Keratinocyte (primary cell): ENCODE measurements at regions not wholly inside any gene's neighbourhood (a gene's known extent, or its start where the extent isn't known, plus 50 kb on each side); places are given as distances from the start of the nearest gene placed in this dataset.
A peak's percentile ranks its signal among the peaks of the same experiment; 100 is the strongest.

Source experiments
- DNase-seq: peaks from one replicate; pipeline ENCODE4 v3.0.0-alpha.2; 2011; ENCODE audit warnings: low read depth, missing footprints, low spot score
- FAIRE-seq: peaks from 2 replicates; lab custom pipeline; 2011; peaks lifted over from hg19 to GRCh38; lab: Jason Lieb, UNC
- H2AFZ ChIP-seq: 2 replicates; pipeline ENCODE4 v1.6.0; 2012; ENCODE audit warnings: low read length, control low read depth, inconsistent platforms; ENCODE audit not compliant: control insufficient read depth
- H3K27ac ChIP-seq: 2 replicates; pipeline ENCODE4 v1.5.1; 2011; ENCODE audit warnings: low read length; ENCODE audit not compliant: control insufficient read depth, insufficient read depth
- H3K27me3 ChIP-seq: 3 replicates; pipeline ENCODE4 v1.6.0; 2011; ENCODE audit warnings: low read length; ENCODE audit not compliant: control insufficient read depth, insufficient read depth; ENCODE audit errors: extremely low read depth
- H3K36me3 ChIP-seq, 2 experiments: 2 replicates in 1 of 2; 3 replicates in 1 of 2; pipeline ENCODE4 v1.5.1; 2011; ENCODE audit warnings: low read length in 2 of 2, mild to moderate bottlenecking in 1 of 2; ENCODE audit not compliant: control insufficient read depth in 2 of 2, insufficient read depth in 2 of 2; ENCODE audit errors: extremely low read depth in 1 of 2
- H3K4me1 ChIP-seq: 3 replicates; pipeline ENCODE4 v1.5.1; 2011; ENCODE audit warnings: low read length; ENCODE audit not compliant: control insufficient read depth, insufficient read depth; ENCODE audit errors: extremely low read depth
- H3K4me2 ChIP-seq: 3 replicates; pipeline ENCODE4 v1.6.0; 2011; ENCODE audit warnings: low read depth, low read length; ENCODE audit not compliant: control insufficient read depth, insufficient read depth; ENCODE audit errors: extremely low read depth
- H3K4me3 ChIP-seq, 3 experiments: fragments of 200-600 bp in 1 of 3; sonication (generic) in 1 of 3; 2 replicates in 2 of 3; 3 replicates in 1 of 3; pipeline ENCODE4 v1.5.1; 2011 to 2016; ENCODE audit warnings: low read length in 3 of 3, mild to moderate bottlenecking in 3 of 3, control low read depth in 2 of 3, inconsistent platforms in 1 of 3, low read depth in 1 of 3, mixed read lengths in 1 of 3, mixed run types in 1 of 3, moderate library complexity in 1 of 3; ENCODE audit not compliant: control insufficient read depth in 2 of 3, insufficient read depth in 2 of 3; ENCODE audit errors: extremely low read depth in 1 of 3
- H3K79me2 ChIP-seq: 2 replicates; pipeline ENCODE4 v1.6.0; 2012; ENCODE audit warnings: low read length; ENCODE audit not compliant: control insufficient read depth, insufficient read depth
- H3K9ac ChIP-seq: 3 replicates; pipeline ENCODE4 v1.6.0; 2011; ENCODE audit warnings: low read length; ENCODE audit not compliant: control insufficient read depth, insufficient read depth; ENCODE audit errors: extremely low read depth
- H3K9me1 ChIP-seq: 3 replicates; pipeline ENCODE4 v1.6.0; 2011; ENCODE audit warnings: low read length; ENCODE audit not compliant: control insufficient read depth, insufficient read depth; ENCODE audit errors: extremely low read depth
- H3K9me3 ChIP-seq: 2 replicates; pipeline ENCODE4 v1.5.1; 2012; ENCODE audit warnings: low read depth, low read length; ENCODE audit not compliant: control insufficient read depth
- H4K20me1 ChIP-seq: 3 replicates; pipeline ENCODE4 v1.6.0; 2011; ENCODE audit warnings: low read length; ENCODE audit not compliant: control insufficient read depth, insufficient read depth; ENCODE audit errors: extremely low read depth
- CTCF ChIP-seq, 3 experiments: IDR thresholded peaks in 1 of 3; conservative IDR thresholded peaks in 1 of 3; optimal IDR thresholded peaks in 1 of 3; 2 replicates in 2 of 3; 3 replicates in 1 of 3; pipeline versions ENCODE3 to v1.5.1; 2011; ENCODE audit warnings: low read length in 3 of 3, mild to moderate bottlenecking in 3 of 3, moderate library complexity in 2 of 3, control low read depth in 1 of 3, inconsistent platforms in 1 of 3; ENCODE audit not compliant: insufficient read depth in 2 of 3; ENCODE audit errors: extremely low read depth in 1 of 3
- EZH2 ChIP-seq: IDR thresholded peaks from one replicate; pipeline ENCODE4 v1.6.1; 2012; ENCODE audit warnings: inconsistent platforms, mild to moderate bottlenecking, low read length, moderate library complexity
- dilution Hi-C: fragments of 300-500 bp; cut with MboI; formaldehyde crosslinking; loops from one replicate; pipeline ENCODE4 v1.7.0; 2020; ENCODE audit warnings: low sequenced_read_pairs; ENCODE audit not compliant: extremely low pct_ligation_motif_present

GRCh38 chr3:101950510-101950909 lies 101.2 kb downstream of the NFKBIZ start:
- dilution Hi-C loops, result no loop called here
- H3K4me1 ChIP-seq, result no peaks in the 10 kb centered on the region
- DNase-seq (no peak), FAIRE-seq (peak; percentile 66)
- no peaks in the 10 kb centered on the region for H3K36me3 ChIP-seq
- no peaks in the 10 kb centered on the region for H3K79me2 ChIP-seq
- no peak overlapping the region for H3K4me3 ChIP-seq
- H4K20me1 ChIP-seq, result no peaks in the 10 kb centered on the region
- no peaks in the 10 kb centered on the region for H3K9me3 ChIP-seq
- H3K9ac ChIP-seq, result no peak overlapping the region
- no peak for TF ChIP-seq EZH2
- no peak for TF ChIP-seq CTCF (optimal IDR thresholded peaks at IDR 0.05 in 1 of 3, IDR thresholded peaks at IDR 0.05 in 1 of 3, conservative IDR thresholded peaks at IDR 0.05 in 1 of 3; ENCODE audit: extremely low read depth in 1 of 3, insufficient read depth in 2 of 3, low read length in 3 of 3)
- H3K9me1 ChIP-seq, result no peaks in the 10 kb centered on the region
- no peak overlapping the region for H2AFZ ChIP-seq
- H3K27ac ChIP-seq, result no peak overlapping the region
- H3K4me2 ChIP-seq, result no peak overlapping the region
- no peaks in the 10 kb centered on the region for H3K27me3 ChIP-seq

- TF ChIP-seq EZH2 (no peak), CTCF (optimal IDR thresholded peaks at IDR 0.05 in 1 of 3, IDR thresholded peaks at IDR 0.05 in 1 of 3, conservative IDR thresholded peaks at IDR 0.05 in 1 of 3; ENCODE audit: extremely low read depth in 1 of 3, insufficient read depth in 2 of 3, low read length in 3 of 3) (no peak)
- dilution Hi-C loops, result no loop called here
These were observed 101.8 kb downstream of the NFKBIZ start for GRCh38 chr3:101950985-101951733.

More at GRCh38 chr3:101950985-101951733, 101.8 kb downstream of the NFKBIZ start:
- no peaks in the 10 kb centered on the region for H3K36me3 ChIP-seq
- peak; percentile 49 for FAIRE-seq
- H3K4me3 ChIP-seq, result no peak overlapping the region
- H3K27ac ChIP-seq, result no peak overlapping the region
- H3K4me1 ChIP-seq, result no peaks in the 10 kb centered on the region
- H3K9ac ChIP-seq, result no peak overlapping the region
- H3K9me3 ChIP-seq, result no peaks in the 10 kb centered on the region
- no peak overlapping the region for H2AFZ ChIP-seq
- no peaks in the 10 kb centered on the region for H3K27me3 ChIP-seq
- H3K9me1 ChIP-seq, result no peaks in the 10 kb centered on the region
- no peak overlapping the region for H3K4me2 ChIP-seq
- H3K79me2 ChIP-seq, result no peaks in the 10 kb centered on the region
- no peak for DNase-seq
- H4K20me1 ChIP-seq, result no peaks in the 10 kb centered on the region
